GM21723 (cell line): ENCODE measurements at regions not wholly inside any gene's neighbourhood (a gene's known extent, or its start where the extent isn't known, plus 50 kb on each side); places are given as distances from the start of the nearest gene placed in this dataset.
"Not testable (repeated sequence)": the region's sequence is repeated elsewhere in the genome, so short reads cannot be mapped to it uniquely, and the experiment has no call there.

ENCODE experiments used
- ATAC-seq: cut with Tn5 transposase; IDR thresholded peaks from one replicate; pipeline ENCODE4 v1.9.1; 2021; ENCODE audit warnings: mild to moderate bottlenecking, moderate library complexity; ENCODE audit not compliant: unreplicated experiment

- ATAC-seq = no peak
Measured at GRCh38 chr6:94713446-94713845, 863.9 kb upstream of the MANEA start.

GRCh38 chr6:94698773-94699172, 878.6 kb upstream of the MANEA start:
- no peak for ATAC-seq

- not testable (repeated sequence) for ATAC-seq
Measured at GRCh38 chr6:94687255-94687654, 890.1 kb upstream of the MANEA start.

DNA sequence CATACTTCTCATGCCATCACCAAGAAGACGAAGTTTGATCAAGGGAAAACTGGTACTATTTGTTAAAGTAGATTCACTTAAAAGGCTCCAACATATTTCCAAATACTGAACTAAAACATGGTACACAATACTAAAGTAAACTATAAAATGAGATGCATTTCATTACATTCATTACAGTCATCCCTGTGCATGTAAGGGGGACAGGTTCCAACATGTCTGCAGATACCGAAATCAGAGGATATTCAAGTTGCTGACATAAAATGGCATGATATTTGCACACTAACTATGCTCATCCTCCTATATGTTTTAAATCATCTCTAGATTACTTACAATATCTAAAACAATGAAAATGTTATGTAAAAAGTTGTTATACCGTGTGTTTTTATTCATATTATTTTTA, 893.9 kb upstream of the MANEA start:
- no peak for ATAC-seq

GRCh38 chr6:94680669-94681212, 896.6 kb upstream of the MANEA start:
- ATAC-seq = no peak

DNA sequence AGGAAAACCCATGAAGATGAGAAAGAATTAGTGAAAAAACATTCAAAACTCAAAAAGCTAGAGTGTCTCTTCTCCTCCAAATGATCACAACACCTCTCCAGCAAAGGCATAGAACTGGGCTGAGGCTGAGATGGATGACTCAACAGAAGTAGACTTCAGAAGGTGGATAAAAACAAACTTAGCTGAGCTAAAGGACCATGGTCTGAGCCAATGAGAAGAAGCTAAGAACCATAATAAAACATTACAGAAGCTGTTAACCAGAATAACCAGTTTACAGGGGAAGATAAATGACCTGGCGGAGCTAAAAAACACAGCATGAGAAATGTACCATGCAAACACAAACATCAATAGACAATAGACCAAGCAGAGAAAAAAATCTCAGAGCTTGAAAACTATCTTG, 904.1 kb upstream of the MANEA start:
- ATAC-seq = no peak

GRCh38 chr6:94670017-94670416, 907.3 kb upstream of the MANEA start:
- no peak for ATAC-seq

DNA sequence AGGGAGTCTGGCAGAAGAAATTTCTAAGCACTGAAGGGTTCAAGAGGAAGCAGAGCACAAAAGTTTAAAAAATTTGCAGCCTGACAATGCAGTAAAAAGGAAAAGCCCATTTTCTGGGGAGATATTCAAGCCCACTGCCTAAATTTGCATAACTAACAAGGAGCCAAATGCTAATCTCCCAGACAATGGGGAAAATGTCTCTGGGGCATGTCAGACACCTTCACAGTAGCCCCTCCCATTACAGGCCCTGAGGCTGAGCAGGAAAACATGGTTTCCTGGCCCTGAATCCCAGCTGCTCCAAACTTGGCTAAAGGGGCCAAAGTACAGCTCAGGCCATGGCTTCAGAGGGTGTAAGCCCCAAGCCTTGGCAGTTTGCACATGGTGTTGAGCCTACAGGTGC, 908.5 kb upstream of the MANEA start:
- ATAC-seq = no peak

DNA sequence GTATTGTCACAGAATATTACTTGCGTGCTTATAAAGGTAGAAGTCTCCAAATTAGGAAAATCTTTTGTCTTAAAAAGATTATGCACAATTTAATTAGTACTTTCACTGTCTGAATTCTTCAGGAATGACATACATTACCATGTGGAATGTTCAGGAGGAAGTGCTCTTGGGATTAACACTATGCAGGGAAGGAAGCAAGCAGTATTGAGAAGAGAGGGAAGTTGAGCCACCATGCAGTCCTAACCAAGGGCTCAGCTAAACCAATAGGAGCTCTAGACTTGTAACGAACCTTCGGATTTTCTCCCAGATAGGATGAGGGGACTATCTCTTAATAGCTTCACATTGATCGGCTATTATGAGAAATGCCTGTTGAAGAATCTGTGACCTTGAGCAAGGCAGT, 918.4 kb upstream of the MANEA start:
- ATAC-seq = no peak

GRCh38 chr6:94651239-94651638, 926.1 kb upstream of the MANEA start:
- ATAC-seq = no peak

- ATAC-seq = no peak
Measured at GRCh38 chr6:94645191-94645590, 932.1 kb upstream of the MANEA start.

- no peak for ATAC-seq
Measured at GRCh38 chr6:94639564-94639963, 937.8 kb upstream of the MANEA start.

GRCh38 chr6:94636780-94637385, 940.5 kb upstream of the MANEA start:
- no peak for ATAC-seq

- no peak for ATAC-seq
Measured at GRCh38 chr6:94623586-94623985, 953.7 kb upstream of the MANEA start.

DNA sequence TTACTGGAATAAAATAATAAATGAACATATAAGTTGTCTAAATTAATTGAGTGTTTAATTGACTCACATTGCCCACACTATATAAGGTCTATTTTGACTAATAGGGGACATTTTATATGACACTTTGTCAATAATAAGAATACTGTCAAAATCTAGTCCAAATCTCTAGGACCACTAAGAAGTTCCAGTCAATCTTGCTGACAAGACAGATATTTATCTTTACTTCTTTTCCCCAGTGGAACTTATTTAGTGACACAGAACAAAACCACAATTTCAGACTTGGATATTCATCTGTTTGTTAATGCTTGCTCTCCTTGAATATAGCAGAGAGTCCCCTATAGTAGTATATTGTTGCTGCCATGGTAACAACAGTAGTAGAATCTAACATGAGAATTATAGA, 954.6 kb upstream of the MANEA start:
- no peak for ATAC-seq

DNA sequence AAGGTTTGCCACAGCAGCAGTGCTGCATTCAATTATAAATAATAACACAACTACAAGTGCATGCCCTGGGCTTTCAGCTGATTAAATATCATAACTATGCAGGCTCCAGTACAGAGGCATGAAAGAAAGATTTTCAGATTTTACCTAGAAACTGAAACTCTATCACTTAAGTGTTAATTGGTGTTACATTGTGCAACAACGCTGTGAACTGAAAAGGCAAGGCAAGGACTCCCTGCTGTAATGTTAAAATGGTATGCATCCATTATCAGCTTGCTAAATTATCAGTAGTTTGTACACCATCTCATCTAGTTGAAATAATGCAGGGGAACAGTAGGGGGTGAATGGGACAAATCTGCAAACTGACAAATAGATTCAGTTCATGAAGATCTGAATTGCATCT, 976.7 kb upstream of the MANEA start:
- no peak for ATAC-seq

DNA sequence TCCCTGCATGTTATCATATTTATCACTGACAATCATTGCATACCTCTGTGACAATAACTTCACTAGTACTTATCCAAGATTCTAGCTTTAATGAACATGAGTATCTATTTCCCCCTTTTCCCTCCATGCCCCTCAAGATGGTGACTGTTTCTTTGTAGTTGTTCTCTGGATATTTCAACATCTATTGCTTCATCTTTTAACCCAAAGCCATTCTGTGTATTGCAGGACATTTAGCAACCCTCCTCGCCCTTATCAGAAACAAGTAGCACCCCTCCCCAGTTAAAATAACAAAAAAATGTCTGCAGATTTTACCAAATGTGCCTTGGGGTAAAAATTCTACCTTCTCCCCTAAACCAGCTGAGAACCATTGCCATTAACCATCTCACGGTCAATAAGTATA, 979.8 kb upstream of the MANEA start:
- ATAC-seq = no peak

DNA sequence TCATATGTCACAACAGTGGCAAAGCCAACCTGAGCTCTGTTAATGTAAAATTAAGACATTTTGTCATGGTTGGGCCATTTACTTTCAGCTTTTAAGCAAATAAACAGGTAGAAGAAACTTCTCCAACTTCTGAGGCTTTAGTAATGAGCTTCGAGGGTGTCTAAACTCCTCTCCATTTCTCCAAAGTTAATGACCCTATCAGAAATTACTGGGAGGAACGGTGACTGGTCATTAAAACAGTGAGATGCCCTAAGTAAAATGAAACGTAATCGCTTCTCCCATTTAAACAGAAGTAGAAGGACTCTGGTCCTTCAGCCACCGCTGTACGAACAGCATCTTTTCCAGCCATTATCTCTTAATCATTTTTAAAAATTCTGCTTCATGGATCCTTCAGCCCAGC, 986.9 kb upstream of the MANEA start:
- ATAC-seq = no peak

GRCh38 chr6:94588301-94588700, 989.0 kb upstream of the MANEA start:
- no peak for ATAC-seq

- no peak for ATAC-seq
Measured at GRCh38 chr6:94584211-94584610, 993.1 kb upstream of the MANEA start.

GRCh38 chr6:94570581-94570980, 1006.8 kb upstream of the MANEA start:
- ATAC-seq = no peak

DNA sequence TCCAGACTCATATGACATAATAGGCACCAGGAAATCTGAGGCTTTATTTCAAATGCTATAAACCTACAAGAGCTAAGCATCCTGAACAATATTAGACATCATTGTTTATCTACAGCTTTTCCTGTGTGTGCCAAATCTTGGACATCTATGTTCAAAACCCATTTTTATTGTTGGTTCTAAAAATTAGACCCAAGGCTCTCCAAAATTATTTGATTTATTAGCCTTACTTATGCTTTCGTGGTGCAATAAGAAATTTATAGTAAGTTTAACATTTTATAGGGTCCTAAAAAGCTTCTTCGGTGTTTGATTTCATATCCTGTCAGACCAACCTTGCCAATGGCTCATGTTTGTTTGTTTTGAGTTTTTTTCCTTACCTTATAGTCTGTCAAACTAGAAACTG, 1014.5 kb upstream of the MANEA start:
- no peak for ATAC-seq

DNA sequence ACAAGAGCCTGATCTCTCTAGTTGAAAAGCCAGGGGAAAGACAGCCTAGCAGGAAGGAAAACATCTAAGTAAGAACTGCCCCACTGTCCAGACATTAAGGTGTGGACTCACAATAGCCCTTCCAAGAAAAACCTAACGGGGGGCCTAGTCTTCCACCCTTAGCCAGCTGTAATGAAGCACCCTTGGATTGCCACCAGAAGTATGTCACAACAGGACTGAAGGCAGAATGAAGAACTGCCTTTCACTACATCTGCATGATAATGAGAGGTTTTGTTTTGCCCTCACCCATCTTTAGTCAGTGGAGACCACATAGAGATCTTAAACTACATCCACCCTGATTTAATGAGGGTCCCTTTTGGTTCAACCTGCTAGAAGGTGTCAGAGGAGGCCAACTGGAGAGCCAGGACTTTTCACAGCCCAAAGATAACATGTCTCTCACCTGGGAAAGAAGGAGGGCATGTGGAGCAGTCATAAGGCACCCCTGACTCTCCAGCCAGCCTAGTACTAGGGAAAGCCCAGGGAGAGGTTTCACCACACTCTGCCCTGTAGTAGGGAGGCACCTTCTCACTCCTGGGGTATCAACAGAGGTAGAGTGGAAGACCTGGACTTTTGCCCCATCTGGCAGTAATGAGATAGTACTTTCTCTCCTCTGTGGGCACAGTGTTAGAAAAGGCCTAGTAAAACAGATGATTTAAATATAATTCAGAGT, 1017.4 kb upstream of the MANEA start:
- no peak for ATAC-seq
